CD4-positive, alpha-beta T cell treated with Interleukin-2 at 100 ng/mL for 4 hours (primary cell): ENCODE measurements at regions not wholly inside any gene's neighbourhood (a gene's known extent, or its start where the extent isn't known, plus 50 kb on each side); places are given as distances from the start of the nearest gene placed in this dataset.
"Not testable (repeated sequence)": the region's sequence is repeated elsewhere in the genome, so short reads cannot be mapped to it uniquely, and the experiment has no call there.

Source experiments
- DNase-seq: peaks from one replicate; pipeline ENCODE4 v3.0.0-alpha.2; 2020; ENCODE audit warnings: low spot score

- no peak for DNase-seq
These were observed 668.7 kb upstream of the ZNF608 start for GRCh38 chr5:125415126-125415525.

GRCh38 chr5:125416055-125416454 is 669.6 kb upstream of the ZNF608 start:
- DNase-seq = no peak

DNA sequence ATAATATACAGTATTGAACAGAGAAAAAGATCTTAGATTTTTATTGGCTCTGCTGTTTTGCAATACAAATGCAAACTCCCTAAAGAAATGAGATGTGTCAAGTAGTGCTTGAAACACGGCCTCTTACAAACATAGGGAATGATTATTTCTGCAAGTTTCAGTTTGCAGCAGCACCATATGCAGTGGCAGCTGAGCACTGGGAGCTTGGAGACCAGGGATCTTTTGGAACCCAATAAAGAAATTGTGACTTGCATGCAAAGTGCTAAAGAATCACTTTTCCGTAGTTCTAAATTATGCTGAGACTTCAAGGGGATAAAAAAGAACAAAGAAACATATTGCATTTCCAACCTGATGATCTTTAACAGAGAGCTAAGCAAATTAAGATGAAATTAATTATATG is 674.6 kb upstream of the ZNF608 start:
- no peak for DNase-seq

DNA sequence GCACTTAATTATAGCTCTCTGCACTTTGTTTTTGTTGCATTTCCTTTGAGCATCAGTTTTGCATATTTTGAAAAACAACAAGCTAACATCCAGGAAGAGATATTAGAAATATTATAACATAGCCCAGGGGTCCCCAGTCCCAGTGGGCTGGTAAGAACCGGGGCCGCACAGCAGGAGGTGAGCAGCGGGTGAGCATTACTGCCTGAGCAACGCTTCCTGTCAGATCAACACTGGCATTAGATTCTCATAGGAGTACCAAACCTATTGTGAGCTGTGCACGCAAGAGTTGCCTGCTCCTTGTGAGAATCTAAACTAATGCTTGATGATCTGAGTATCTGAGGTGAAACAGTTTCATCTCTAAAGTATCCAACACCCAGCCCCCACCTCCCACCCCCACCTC is 675.9 kb upstream of the ZNF608 start:
- DNase-seq = no peak

DNA sequence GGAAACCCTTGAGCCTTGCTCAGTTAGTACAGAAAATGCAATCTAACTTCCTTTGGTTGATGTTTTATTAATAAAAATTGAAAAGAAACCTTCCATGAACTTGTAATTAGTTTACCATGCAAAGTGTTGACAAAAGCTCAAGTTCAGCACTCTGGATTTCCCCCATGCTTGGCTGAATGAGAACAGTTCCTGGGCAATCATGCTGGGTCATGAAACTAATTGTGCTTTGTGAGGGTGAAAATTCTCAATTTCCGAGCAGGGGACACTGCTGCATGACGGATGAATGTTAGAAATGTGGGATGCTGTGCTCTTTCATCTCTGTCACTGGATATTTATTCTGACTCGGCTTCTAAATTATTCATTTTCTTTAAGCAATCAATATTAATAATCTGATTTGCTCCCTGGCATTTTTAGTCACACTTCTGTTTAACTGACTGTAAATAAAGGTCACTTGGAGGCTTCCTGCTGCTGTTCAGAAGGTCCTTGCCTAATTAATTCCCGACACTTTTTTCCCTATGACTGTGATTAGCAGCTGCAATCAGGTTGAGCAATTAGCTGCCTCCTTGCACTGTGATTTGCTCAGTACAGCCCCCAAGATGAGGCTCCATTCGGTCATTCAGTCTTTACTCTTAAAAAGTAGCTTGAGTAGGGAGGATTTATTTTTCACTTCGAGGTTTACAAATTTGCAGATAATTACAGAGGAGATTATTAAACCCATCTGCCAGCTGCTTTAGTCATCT is 678.1 kb upstream of the ZNF608 start:
- no peak for DNase-seq

GRCh38 chr5:125429498-125429897 is 683.1 kb upstream of the ZNF608 start:
- DNase-seq = no peak

- DNase-seq = no peak
These were observed 687.0 kb upstream of the ZNF608 start for GRCh38 chr5:125433457-125433856.

GRCh38 chr5:125439243-125439642 is 692.8 kb upstream of the ZNF608 start:
- DNase-seq = no peak

GRCh38 chr5:125440905-125441304 is 694.5 kb upstream of the ZNF608 start:
- DNase-seq = no peak

- no peak for DNase-seq
These were observed 700.5 kb upstream of the ZNF608 start for GRCh38 chr5:125446986-125447385.

- no peak for DNase-seq
These were observed 704.3 kb upstream of the ZNF608 start for GRCh38 chr5:125450771-125451170.

- no peak for DNase-seq
These were observed 705.2 kb upstream of the ZNF608 start for GRCh38 chr5:125451622-125452021.

DNA sequence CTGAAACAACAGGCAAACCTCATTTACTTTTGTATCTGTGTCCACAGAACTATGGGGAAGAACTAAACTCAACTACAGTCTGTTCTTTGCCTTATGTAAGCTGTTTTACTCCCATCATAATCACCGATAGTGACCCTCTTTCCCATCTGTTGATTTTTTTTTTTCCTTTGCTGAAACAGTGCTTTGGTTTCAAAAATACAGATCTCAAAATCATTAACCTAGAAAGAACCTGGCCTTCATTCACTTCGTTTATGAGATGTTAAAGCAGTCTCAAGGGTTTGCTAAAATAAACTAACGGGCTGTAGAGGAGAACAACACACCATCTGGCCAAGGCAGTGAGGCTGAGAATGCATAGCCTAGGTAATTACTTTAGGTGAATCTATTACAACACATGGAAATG is 706.6 kb upstream of the ZNF608 start:
- no peak for DNase-seq

GRCh38 chr5:125455041-125455440 is 708.6 kb upstream of the ZNF608 start:
- DNase-seq = no peak

GRCh38 chr5:125456005-125456404 is 709.6 kb upstream of the ZNF608 start:
- not testable (repeated sequence) for DNase-seq

DNA sequence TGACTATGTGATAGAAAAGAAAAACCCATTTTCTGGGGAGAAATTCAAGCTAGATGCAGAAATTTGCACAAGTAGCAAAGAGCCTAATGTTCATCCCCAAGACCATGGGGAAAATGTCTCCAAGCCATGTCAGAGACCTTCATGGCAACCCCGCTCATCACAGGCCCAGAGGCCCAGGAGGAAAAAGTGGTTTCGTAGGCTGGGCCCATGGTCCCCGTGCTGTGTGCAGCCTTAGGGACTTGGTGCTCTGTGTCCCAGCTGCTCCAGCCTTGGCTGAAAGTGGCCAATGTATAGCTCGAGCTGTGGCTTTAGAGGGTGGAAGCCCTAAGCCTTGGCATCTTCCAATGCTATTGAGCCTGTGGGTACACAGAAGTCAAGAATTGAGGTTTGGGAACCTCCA is 711.2 kb upstream of the ZNF608 start:
- no peak for DNase-seq

DNA sequence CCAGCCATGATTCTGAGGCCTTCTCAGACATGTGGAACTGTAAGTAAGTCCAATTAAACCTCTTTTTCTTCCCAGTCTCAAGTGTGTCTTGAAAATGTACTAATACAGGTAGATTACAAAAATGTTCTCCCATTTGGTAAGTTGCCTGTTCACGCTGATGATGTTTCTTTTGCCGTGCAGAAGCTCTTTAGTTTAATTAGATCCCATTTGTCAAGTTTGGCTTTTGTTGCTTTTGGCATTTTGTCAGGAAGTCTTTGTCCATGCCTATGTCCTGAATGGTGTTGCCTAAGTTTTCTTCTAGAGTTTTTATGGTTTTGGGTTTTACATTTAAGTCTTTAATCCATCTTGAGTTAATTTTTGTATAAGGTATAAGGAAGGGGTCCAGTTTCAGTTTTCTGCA is 712.5 kb upstream of the ZNF608 start:
- not testable (repeated sequence) for DNase-seq

DNA sequence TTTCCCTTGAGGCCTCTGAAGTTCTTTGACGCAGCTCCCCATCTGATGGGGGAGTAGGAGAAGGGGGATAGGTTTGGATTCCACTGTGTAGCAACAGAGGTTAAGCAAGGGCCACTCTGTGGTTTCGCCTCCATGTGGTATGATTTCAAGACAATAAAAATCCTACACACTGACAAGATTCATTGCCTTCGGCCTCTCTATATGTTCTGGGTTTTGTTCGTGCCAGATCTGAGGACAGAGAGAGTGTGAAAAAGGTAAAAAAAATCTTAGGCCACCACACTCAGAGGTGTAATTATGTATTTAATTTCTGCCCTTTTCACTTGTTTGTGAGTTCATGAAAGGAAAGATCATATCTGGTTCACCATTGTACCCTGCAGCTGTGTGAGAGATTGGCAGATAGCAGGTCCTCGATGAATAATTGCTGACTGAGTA is 715.2 kb upstream of the ZNF608 start:
- no peak for DNase-seq

GRCh38 chr5:125463466-125464092 is 717.1 kb upstream of the ZNF608 start:
- DNase-seq = no peak

DNA sequence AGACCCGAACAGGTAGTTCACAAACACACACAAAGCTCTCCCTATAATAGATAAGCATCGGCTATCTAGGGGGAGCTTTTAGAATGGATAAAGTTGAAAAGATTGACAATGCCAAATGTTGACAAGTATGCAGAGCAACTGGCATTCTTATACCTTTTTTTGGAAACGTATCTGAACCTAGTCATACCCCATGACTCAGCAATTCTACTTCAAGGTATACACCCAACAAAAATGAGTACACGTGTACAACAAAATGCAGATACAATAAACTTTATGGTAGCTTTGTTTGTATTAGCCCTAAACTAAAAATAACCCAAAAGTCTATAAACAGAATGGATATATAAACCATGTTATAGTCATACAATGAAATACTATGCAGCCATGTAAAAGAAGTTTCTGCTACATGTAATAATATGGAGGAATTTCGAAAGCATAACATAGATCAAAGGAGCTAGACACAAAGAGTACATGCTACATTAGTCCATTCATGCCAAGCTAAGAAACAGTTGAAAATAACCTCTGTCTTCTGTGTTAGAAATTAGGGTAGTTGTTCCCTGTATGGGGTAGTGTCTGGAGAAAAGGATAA is 718.5 kb upstream of the ZNF608 start:
- no peak for DNase-seq

- no peak for DNase-seq
These were observed 719.3 kb upstream of the ZNF608 start for GRCh38 chr5:125465703-125466102.

DNA sequence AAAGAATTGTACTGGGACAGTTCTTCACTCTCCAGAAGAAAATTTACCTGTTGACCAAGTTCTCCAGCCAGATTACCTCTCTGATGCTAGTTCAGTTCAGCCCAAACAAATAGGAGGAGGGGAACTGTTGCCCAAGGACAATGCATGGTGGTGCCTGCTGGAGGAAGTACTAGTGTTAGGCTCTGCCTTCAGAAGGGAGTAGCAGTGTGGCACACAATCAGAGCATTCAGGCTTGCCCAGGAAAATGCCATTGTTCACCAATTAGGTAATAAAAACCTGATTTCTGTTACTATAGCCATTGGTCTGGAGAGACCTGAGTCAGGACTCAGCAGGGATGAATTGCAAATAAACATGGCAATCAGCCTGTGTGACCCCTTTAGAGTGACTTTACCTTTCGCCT is 720.8 kb upstream of the ZNF608 start:
- no peak for DNase-seq

DNA sequence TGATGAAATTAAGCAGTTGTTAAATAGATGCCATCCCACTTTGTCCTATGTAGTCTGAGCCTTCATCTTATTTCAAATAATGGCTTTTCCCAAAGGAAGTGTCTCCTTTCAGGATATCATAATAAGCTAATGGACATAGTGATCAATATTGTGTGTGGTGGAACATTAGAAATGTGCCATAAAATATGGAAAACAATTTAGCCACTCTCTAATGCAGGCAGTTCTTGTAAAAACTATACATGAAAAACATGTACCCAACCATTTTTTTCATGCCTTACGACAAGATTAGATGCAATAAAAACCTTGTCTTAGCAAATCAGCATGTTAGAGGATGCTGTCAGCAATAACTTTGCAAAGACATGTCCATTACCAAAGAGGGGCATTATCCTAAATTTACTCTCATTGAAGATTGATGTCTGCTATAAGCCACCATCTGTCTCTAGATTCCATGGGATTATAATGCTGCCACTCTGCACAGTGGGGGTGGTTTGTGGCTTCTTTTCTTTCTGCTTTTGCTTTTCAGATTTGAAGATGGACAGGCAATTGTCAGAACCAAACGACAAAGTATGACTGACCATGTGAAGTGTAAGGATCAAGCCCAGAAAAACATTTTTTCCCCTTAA is 724.0 kb upstream of the ZNF608 start:
- DNase-seq = no peak
